MM.1S (cell line): ENCODE measurements at regions not wholly inside any gene's neighbourhood (a gene's known extent, or its start where the extent isn't known, plus 50 kb on each side); places are given as distances from the start of the nearest gene placed in this dataset.

Source experiments
- DNase-seq: peaks from one replicate; pipeline ENCODE4 v3.0.0-alpha.2; 2015
- H2AFZ ChIP-seq: fragments of 300-600 bp; sonication (generic); 2 replicates; pipeline ENCODE4 v1.6.0; 2016; ENCODE audit warnings: antibody characterized with exemption, low read length
- H3F3A ChIP-seq: fragments of 300-600 bp; sonication (generic); 2 replicates; pipeline ENCODE4 v1.6.1; 2016; ENCODE audit warnings: mild to moderate bottlenecking, antibody characterized with exemption, low read length, moderate library complexity, mixed read lengths; ENCODE audit not compliant: insufficient read depth
- H3K27ac ChIP-seq: fragments of 300-600 bp; sonication (generic); 2 replicates; pipeline ENCODE4 v1.5.1; 2016; ENCODE audit warnings: mild to moderate bottlenecking, low read length
- H3K27me3 ChIP-seq: fragments of 300-600 bp; sonication (generic); replicated peaks from 2 replicates; pipeline ENCODE4 v1.6.0; 2016; ENCODE audit warnings: low read length; ENCODE audit not compliant: insufficient read depth
- H3K36me3 ChIP-seq: fragments of 300-600 bp; sonication (generic); replicated peaks from 2 replicates; pipeline ENCODE4 v1.6.1; 2016; ENCODE audit warnings: mild to moderate bottlenecking, low read length, mixed read lengths; ENCODE audit not compliant: insufficient read depth
- H3K4me1 ChIP-seq: fragments of 300-600 bp; sonication (generic); 2 replicates; pipeline ENCODE4 v1.6.1; 2016; ENCODE audit warnings: low read length, mixed read lengths
- H3K4me2 ChIP-seq: fragments of 300-600 bp; sonication (generic); 2 replicates; pipeline ENCODE4 v1.6.0; 2016; ENCODE audit warnings: low read depth, low read length
- H3K4me3 ChIP-seq: fragments of 300-600 bp; sonication (generic); 2 replicates; pipeline ENCODE4 v1.5.1; 2016; ENCODE audit warnings: low read length, mixed read lengths
- H3K79me2 ChIP-seq: fragments of 300-600 bp; sonication (generic); 2 replicates; pipeline ENCODE4 v1.6.1; 2016; ENCODE audit warnings: mixed run types, low read length, mixed read lengths
- H3K9ac ChIP-seq: fragments of 300-600 bp; sonication (generic); 2 replicates; pipeline ENCODE4 v1.6.1; 2016; ENCODE audit warnings: low read length, mixed read lengths
- H3K9me2 ChIP-seq: fragments of 300-600 bp; sonication (generic); replicated peaks from 2 replicates; pipeline ENCODE4 v1.6.1; 2016; ENCODE audit warnings: mild to moderate bottlenecking, low read length, mixed read lengths; ENCODE audit not compliant: insufficient read depth
- H3K9me3 ChIP-seq: fragments of 300-600 bp; sonication (generic); replicated peaks from 2 replicates; pipeline ENCODE4 v1.6.1; 2016; ENCODE audit warnings: mild to moderate bottlenecking, low read length, mixed read lengths; ENCODE audit not compliant: insufficient read depth
- H4K20me1 ChIP-seq: fragments of 300-600 bp; sonication (generic); 2 replicates; pipeline ENCODE4 v1.6.1; 2016; ENCODE audit warnings: mild to moderate bottlenecking, low read length, moderate library complexity, mixed read lengths; ENCODE audit not compliant: insufficient read depth
- EZH2 ChIP-seq: fragments of 300-600 bp; sonication (generic); optimal IDR thresholded peaks from 2 replicates; pipeline ENCODE3; 2017; ENCODE audit warnings: low read depth, mild to moderate bottlenecking, antibody characterized with exemption, low read length, mixed read lengths
- EZH2phosphoT487 ChIP-seq: fragments of 300-600 bp; sonication (generic); IDR thresholded peaks from 2 replicates; pipeline ENCODE4 v1.6.1; 2018; ENCODE audit warnings: antibody characterized with exemption, low read length
- TF ChIP-seq, protein P1 (sequence below): fragments of 300-600 bp; sonication (generic); IDR thresholded peaks from 2 replicates; pipeline ENCODE4 v1.5.1; 2016; ENCODE audit warnings: antibody characterized with exemption, low read length, mixed read lengths

DNA sequence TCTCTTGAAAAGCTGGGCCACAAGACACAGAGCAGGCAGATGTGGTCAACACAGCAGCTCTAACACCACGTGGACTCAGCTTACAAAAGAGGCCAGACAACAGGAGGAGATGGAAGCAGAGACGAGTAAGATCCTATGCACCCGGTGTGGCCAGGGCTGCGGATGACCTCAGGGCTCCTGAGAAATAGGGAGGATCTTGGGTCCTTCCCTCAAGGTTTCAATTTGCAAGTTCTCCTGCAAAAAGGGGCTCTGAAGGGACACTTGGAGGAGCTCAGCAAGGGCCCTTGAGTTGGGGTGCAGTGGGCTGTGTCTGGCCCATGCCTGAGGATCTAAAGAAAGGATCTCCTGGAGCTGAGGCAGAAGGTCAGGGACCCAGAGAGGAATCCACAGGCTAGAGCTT lies 249.5 kb upstream of the IGF1R start:
- TF ChIP-seq, protein P1, sequence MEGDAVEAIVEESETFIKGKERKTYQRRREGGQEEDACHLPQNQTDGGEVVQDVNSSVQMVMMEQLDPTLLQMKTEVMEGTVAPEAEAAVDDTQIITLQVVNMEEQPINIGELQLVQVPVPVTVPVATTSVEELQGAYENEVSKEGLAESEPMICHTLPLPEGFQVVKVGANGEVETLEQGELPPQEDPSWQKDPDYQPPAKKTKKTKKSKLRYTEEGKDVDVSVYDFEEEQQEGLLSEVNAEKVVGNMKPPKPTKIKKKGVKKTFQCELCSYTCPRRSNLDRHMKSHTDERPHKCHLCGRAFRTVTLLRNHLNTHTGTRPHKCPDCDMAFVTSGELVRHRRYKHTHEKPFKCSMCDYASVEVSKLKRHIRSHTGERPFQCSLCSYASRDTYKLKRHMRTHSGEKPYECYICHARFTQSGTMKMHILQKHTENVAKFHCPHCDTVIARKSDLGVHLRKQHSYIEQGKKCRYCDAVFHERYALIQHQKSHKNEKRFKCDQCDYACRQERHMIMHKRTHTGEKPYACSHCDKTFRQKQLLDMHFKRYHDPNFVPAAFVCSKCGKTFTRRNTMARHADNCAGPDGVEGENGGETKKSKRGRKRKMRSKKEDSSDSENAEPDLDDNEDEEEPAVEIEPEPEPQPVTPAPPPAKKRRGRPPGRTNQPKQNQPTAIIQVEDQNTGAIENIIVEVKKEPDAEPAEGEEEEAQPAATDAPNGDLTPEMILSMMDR, result no peak
- TF ChIP-seq EZH2phosphoT487 (no peak), EZH2 (no peak)
- no peaks in the 10 kb centered on the region for H3K27me3 ChIP-seq

DNA sequence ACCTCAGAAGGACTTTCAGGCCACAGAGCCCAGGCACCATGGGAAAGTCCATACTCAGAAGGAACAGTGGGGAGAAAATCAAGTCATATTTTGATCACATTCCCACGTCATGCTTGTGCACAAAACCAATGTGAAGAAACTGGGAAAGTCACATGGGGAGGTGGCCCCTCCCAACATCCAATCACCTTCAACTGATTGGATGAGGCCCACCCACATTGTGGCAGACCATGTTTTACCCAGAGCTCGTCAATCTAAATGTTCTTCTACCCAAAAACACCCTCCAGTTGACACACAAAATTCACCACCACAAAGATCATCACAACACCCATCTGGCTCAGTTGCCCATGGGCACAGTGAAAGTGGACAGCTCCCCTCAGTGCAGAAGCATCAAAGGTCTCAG lies 248.2 kb upstream of the IGF1R start:
- TF ChIP-seq, protein P1, result no peak
- TF ChIP-seq EZH2 (no peak), EZH2phosphoT487 (no peak)
- Histone ChIP-seq H3K4me1 (peaks cover 6% of the 10 kb centered on the region), H3F3A (peaks cover 6% of the 10 kb centered on the region), H3K4me2 (no peak overlapping the region), H3K27me3 (no peaks in the 10 kb centered on the region), H3K4me3 (no peak overlapping the region), H3K9me2 (no peaks in the 10 kb centered on the region), H4K20me1 (no peaks in the 10 kb centered on the region), H3K79me2 (no peaks in the 10 kb centered on the region), H3K27ac (no peak overlapping the region), H2AFZ (no peak overlapping the region), H3K36me3 (no peaks in the 10 kb centered on the region), H3K9ac (no peak overlapping the region), H3K9me3 (no peaks in the 10 kb centered on the region)
- DNase-seq, result no peak

More for the DNA sequence above, 249.5 kb upstream of the IGF1R start:
- Histone ChIP-seq H3K4me2 (no peak overlapping the region), H3K27ac (no peak overlapping the region), H4K20me1 (no peaks in the 10 kb centered on the region), H2AFZ (no peak overlapping the region), H3K36me3 (no peaks in the 10 kb centered on the region), H3K9ac (no peak overlapping the region), H3F3A (no peaks in the 10 kb centered on the region), H3K9me3 (no peaks in the 10 kb centered on the region), H3K4me1 (no peaks in the 10 kb centered on the region), H3K4me3 (no peak overlapping the region), H3K79me2 (no peaks in the 10 kb centered on the region), H3K9me2 (no peaks in the 10 kb centered on the region)
- no peak for DNase-seq

DNA sequence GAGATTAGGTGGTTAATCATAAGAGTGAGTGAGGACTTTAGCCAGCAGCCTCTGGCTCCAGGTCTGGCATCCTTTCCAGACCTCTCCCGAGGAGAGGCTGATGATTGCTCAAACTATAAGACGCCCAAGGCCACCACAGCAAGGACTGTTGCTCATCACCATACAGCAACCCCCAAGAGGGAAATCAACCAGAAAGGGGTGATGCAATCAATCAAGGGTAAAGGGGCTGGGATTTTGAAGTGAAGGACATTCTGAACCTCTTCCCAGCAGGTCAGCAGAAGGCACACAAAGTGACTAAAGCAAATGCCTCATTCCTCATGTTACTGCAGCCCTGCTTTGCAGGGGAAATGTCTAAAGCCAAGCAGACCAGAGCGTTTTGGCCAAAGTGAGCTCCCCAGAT lies 247.3 kb upstream of the IGF1R start:
- H3K9me3 ChIP-seq, result no peaks in the 10 kb centered on the region
- no peak overlapping the region for H3K27ac ChIP-seq
- no peak overlapping the region for H3K4me3 ChIP-seq
- H3K4me1 ChIP-seq, result peaks cover 15% of the 10 kb centered on the region
- H3F3A ChIP-seq, result peaks cover 8% of the 10 kb centered on the region
- no peaks in the 10 kb centered on the region for H3K9me2 ChIP-seq
- no peak overlapping the region for H2AFZ ChIP-seq
- H3K27me3 ChIP-seq, result no peaks in the 10 kb centered on the region
- DNase-seq, result no peak
- no peaks in the 10 kb centered on the region for H3K36me3 ChIP-seq
- no peaks in the 10 kb centered on the region for H3K79me2 ChIP-seq
- no peak overlapping the region for H3K4me2 ChIP-seq
- H4K20me1 ChIP-seq, result no peaks in the 10 kb centered on the region
- no peak overlapping the region for H3K9ac ChIP-seq
- TF ChIP-seq EZH2phosphoT487, result no peak
- TF ChIP-seq, protein P1, result no peak
